Sigmoid colon (tissue), 6 donors: ENCODE measurements at regions not wholly inside any gene's neighbourhood (a gene's known extent, or its start where the extent isn't known, plus 50 kb on each side); places are given as distances from the start of the nearest gene placed in this dataset.
A peak's percentile ranks its signal among the peaks of the same experiment; 100 is the strongest.

Experiments used
- DNase-seq: peaks from one replicate; pipeline ENCODE4 v3.0.0-alpha.2; 2019
- H3K27ac ChIP-seq, 4 donors: fragments of 200-600 bp; sonication (generic); one replicate each; pipeline ENCODE4 v1.5.1; 2016 to 2019; ENCODE audit warnings: mild to moderate bottlenecking in 1 of 4
- H3K27me3 ChIP-seq, 3 donors: fragments of 200-600 bp; sonication (generic); one replicate each; pipeline ENCODE4 v1.5.1; 2019; ENCODE audit warnings: mild to moderate bottlenecking in 1 of 3
- H3K36me3 ChIP-seq, 4 donors: fragments of 200-600 bp; sonication (generic); one replicate each; pipeline ENCODE4 v1.5.1; 2016 to 2019
- H3K4me1 ChIP-seq, 4 donors: fragments of 200-600 bp; sonication (generic); one replicate each; pipeline ENCODE4 v1.5.1; 2017 to 2019
- H3K4me3 ChIP-seq, 4 donors: fragments of 200-600 bp; sonication (generic); one replicate each; pipeline ENCODE4 v1.5.1; 2017 to 2019; ENCODE audit warnings: mild to moderate bottlenecking in 2 of 4, moderate library complexity in 1 of 4
- H3K9me3 ChIP-seq, 4 donors: fragments of 200-600 bp in 3 of 4; sonication (generic) in 3 of 4; one replicate each; pipeline versions ENCODE4 v1.5.1 to v1.6.1; 2013 to 2019
- EP300 ChIP-seq, 4 donors: sonication (generic); formaldehyde crosslinking; IDR thresholded peaks; one replicate each; pipeline ENCODE4 v1.6.1; 2017; ENCODE audit warnings: antibody characterized with exemption in 4 of 4
- POLR2A ChIP-seq, 2 donors: fragments of 450-650 bp; IDR thresholded peaks; one replicate each; pipeline ENCODE4 v1.6.1; 2016; ENCODE audit warnings: antibody characterized with exemption in 2 of 2, mild to moderate bottlenecking in 2 of 2, moderate library complexity in 2 of 2
- POLR2AphosphoS5 ChIP-seq, 4 donors: sonication (generic); formaldehyde crosslinking; IDR thresholded peaks; one replicate each; pipeline ENCODE4 v1.6.1; 2017; ENCODE audit warnings: antibody characterized with exemption in 4 of 4
- WGBS, 2 donors: extraction: QIAGEN DNeasy Blood & Tissue Kit; methylation state at CpG; one replicate each; pipeline ENCODE4 v1.1.7; 2013; 5-methylcytosine and 5-hydroxymethylcytosine counted together
- intact Hi-C: fragments of 100-400 bp; cut with DNase I; formaldehyde crosslinking; loops from one replicate; pipeline ENCODE4 v1.15.1; 2023
- TF ChIP-seq, protein P1 (sequence below), 4 experiments: fragments of 450-650 bp in 3 of 4; fragments of 200-600 bp in 1 of 4; IDR thresholded peaks; one replicate each; pipeline ENCODE4 v1.5.1; 2016 to 2019; ENCODE audit warnings: antibody characterized with exemption in 4 of 4, mild to moderate bottlenecking in 3 of 4, moderate library complexity in 2 of 4
- donor health status: healthy with polysubstance abuse.
- donor health status: healthy.

DNA sequence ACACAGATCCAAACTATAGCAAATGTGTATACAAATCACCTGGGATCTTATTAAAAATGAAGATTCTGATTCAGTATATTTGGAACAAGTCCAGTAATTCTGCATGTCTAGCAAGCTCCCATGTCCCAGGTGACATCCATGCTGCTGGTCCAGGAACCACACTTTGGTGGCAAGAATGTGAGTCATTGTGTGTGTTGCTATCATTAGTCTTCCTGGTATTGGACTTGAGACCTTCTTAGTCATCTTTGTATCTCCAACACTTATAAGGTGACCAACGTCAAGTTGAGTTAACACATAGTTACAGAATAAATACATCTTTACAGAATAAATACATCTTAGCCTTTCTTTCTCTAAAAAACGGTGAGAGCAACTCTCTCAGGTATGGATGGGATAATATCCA lies 107.9 kb upstream of the NDUFV2 start:
- H3K9me3 ChIP-seq, result peaks cover 0 to 3% (median 0%) of the 10 kb centered on the region in 4 donors
- no peak for DNase-seq
- WGBS, 2 donors, result 45 to 46% methylated on average over 2 of the region's 2 CpGs
- peaks cover 0 to 7% (median 4%) of the 10 kb centered on the region in 4 donors for H3K36me3 ChIP-seq
- H3K27me3 ChIP-seq, result no peaks in the 10 kb centered on the region
- H3K27ac ChIP-seq, result peak overlapping the region in 1 of 4 donors; percentile 8
- H3K4me3 ChIP-seq, result no peak overlapping the region
- peaks cover 0 to 27% (median 23%) of the 10 kb centered on the region in 4 donors for H3K4me1 ChIP-seq
- intact Hi-C loops, result loop anchor here (5.0 kb wide), 1 partner anchor 153 kb away; no protein-coding TSS in a partner anchor
- TF ChIP-seq POLR2AphosphoS5 (IDR thresholded peaks at IDR 0.05), result no peak
- TF ChIP-seq EP300 (IDR thresholded peaks at IDR 0.05), result no peak
- TF ChIP-seq POLR2A (IDR thresholded peaks at IDR 0.05), result no peak
- TF ChIP-seq, protein P1, sequence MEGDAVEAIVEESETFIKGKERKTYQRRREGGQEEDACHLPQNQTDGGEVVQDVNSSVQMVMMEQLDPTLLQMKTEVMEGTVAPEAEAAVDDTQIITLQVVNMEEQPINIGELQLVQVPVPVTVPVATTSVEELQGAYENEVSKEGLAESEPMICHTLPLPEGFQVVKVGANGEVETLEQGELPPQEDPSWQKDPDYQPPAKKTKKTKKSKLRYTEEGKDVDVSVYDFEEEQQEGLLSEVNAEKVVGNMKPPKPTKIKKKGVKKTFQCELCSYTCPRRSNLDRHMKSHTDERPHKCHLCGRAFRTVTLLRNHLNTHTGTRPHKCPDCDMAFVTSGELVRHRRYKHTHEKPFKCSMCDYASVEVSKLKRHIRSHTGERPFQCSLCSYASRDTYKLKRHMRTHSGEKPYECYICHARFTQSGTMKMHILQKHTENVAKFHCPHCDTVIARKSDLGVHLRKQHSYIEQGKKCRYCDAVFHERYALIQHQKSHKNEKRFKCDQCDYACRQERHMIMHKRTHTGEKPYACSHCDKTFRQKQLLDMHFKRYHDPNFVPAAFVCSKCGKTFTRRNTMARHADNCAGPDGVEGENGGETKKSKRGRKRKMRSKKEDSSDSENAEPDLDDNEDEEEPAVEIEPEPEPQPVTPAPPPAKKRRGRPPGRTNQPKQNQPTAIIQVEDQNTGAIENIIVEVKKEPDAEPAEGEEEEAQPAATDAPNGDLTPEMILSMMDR (IDR thresholded peaks at IDR 0.05), result no peak

- intact Hi-C loops, result no loop called here
- no peak for TF ChIP-seq EP300 (IDR thresholded peaks at IDR 0.05)
- TF ChIP-seq POLR2AphosphoS5 (IDR thresholded peaks at IDR 0.05), result no peak
- TF ChIP-seq, protein P1 (IDR thresholded peaks at IDR 0.05), result no peak
- TF ChIP-seq POLR2A (IDR thresholded peaks at IDR 0.05), result no peak
- WGBS, 2 donors, result 46 to 56% methylated on average over 3 of the region's 3 CpGs
- Histone ChIP-seq H3K9me3 (peaks cover 0 to 3% (median 0%) of the 10 kb centered on the region in 4 donors), H3K27ac (peak overlapping the region in 1 of 4 donors; percentile 8), H3K4me1 (peaks cover 0 to 29% (median 25%) of the 10 kb centered on the region in 4 donors), H3K4me3 (no peak overlapping the region), H3K36me3 (peaks cover 0 to 7% (median 4%) of the 10 kb centered on the region in 4 donors), H3K27me3 (no peaks in the 10 kb centered on the region)
- no peak for DNase-seq
These were observed 107.4 kb upstream of the NDUFV2 start for GRCh38 chr18:8995096-8995495.

- Histone ChIP-seq H3K27me3 (no peaks in the 10 kb centered on the region), H3K27ac (peak overlapping the region in 3 of 4 donors; percentile 14 to 40 (median 16)), H3K9me3 (peaks cover 0 to 3% (median 0%) of the 10 kb centered on the region in 4 donors), H3K36me3 (peaks cover 0 to 7% (median 4%) of the 10 kb centered on the region in 4 donors), H3K4me3 (no peak overlapping the region), H3K4me1 (peaks cover 0 to 34% (median 31%) of the 10 kb centered on the region in 4 donors)
- TF ChIP-seq, protein P1 (IDR thresholded peaks at IDR 0.05), result no peak
- TF ChIP-seq POLR2A (IDR thresholded peaks at IDR 0.05) (no peak), EP300 (IDR thresholded peaks at IDR 0.05) (no peak)
- 65 to 84% methylated on average over 3 of the region's 3 CpGs for WGBS, 2 donors
- intact Hi-C loops, result no loop called here
- no peak for DNase-seq
These were observed 105.6 kb upstream of the NDUFV2 start for GRCh38 chr18:8996771-8997432.

DNA sequence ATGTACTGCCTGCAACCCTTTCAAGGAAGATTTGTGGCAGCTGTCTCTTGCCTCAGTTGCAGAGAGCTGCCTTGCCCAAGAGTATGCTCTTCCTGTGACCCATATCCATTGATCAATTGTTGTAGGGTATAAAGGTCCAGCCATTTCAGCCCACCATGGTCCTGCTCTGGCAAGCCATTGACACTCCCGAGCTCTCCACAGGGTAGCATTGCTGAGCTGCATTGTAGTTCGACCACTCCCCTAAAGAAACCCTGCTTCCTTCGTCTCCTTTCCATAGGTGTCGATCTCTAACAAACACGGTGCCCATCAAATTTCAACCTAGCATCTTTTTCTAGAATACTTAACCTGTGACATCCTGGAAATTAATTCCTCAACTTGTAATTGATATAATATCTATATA lies 104.9 kb upstream of the NDUFV2 start:
- no peak for TF ChIP-seq EP300 (IDR thresholded peaks at IDR 0.05)
- no peak for TF ChIP-seq POLR2AphosphoS5 (IDR thresholded peaks at IDR 0.05)
- H3K36me3 ChIP-seq, result peaks cover 0 to 7% (median 4%) of the 10 kb centered on the region in 4 donors
- H3K4me1 ChIP-seq, result peaks cover 0 to 34% (median 31%) of the 10 kb centered on the region in 4 donors
- WGBS, 2 donors, result 65 to 75% methylated on average over 5 of the region's 5 CpGs
- no peak overlapping the region for H3K4me3 ChIP-seq
- H3K27ac ChIP-seq, result peak overlapping the region in 1 of 4 donors; percentile 82
- intact Hi-C loops, result no loop called here
- peaks cover 0 to 3% (median 0%) of the 10 kb centered on the region in 4 donors for H3K9me3 ChIP-seq
- DNase-seq, result no peak
- no peaks in the 10 kb centered on the region for H3K27me3 ChIP-seq

DNA sequence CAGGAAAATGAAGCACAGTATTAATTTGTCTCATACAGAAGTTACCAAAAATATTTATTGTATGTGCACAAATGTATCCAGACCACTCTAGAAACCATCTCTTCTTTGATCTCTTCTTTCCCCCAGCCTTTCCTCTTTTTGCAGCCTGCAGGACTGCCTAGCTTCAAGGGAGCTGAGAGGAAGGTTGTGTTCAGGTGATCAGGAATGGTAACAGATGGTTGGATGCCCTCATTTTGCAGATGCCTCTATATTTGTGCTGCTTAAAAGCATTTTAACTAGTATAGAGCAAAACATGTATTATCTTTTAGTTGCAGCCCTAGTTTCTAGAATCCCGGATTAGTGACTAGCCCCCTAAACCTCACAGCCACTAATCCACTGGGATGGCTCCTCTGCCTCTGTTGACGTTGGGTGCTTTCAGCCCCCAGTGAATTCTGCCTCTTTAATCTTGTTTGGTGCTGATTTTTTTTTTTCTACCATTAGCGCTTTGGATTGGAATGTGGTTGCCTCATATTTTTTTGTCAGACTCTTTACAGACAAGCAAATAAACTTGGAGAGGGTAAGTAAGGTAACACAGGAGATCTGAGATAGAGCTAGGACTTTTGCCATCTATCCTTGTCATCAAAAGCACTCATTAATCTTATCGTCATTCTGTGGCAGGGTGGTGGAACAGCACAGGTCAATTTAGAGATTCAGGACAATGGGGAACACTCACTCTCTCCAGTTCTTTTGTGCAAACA lies 103.8 kb upstream of the NDUFV2 start:
- no peaks in the 10 kb centered on the region for H3K27me3 ChIP-seq
- H3K4me1 ChIP-seq, result peaks cover 0 to 34% (median 31%) of the 10 kb centered on the region in 4 donors
- no peak overlapping the region for H3K4me3 ChIP-seq
- peaks cover 0 to 3% (median 0%) of the 10 kb centered on the region in 4 donors for H3K9me3 ChIP-seq
- H3K27ac ChIP-seq, result peak overlapping the region in 3 of 4 donors; percentile 76 to 82 (median 76)
- no peak for DNase-seq
- 26 to 53% methylated on average over 4 of the region's 4 CpGs for WGBS, 2 donors
- intact Hi-C loops, result no loop called here
- TF ChIP-seq POLR2AphosphoS5 (IDR thresholded peaks at IDR 0.05) (peak in 1 of 4 donors; percentile 26), POLR2A (IDR thresholded peaks at IDR 0.05) (no peak), EP300 (IDR thresholded peaks at IDR 0.05) (no peak)
- TF ChIP-seq, protein P1 (IDR thresholded peaks at IDR 0.05), result no peak
- peaks cover 0 to 7% (median 4%) of the 10 kb centered on the region in 4 donors for H3K36me3 ChIP-seq
